Thoracic aorta (tissue), 2 donors: ENCODE measurements at regions not wholly inside any gene's neighbourhood (a gene's known extent, or its start where the extent isn't known, plus 50 kb on each side); places are given as distances from the start of the nearest gene placed in this dataset.

Experiments used
- ATAC-seq: fragments of 150-250 bp; one replicate; pipeline ENCODE4 v1.8.0; 2017; ENCODE audit warnings: low read depth; ENCODE audit not compliant: insufficient number of reproducible peaks, low FRiP score
- DNase-seq: peaks from one replicate; pipeline ENCODE4 v3.0.0-alpha.2; 2020; ENCODE audit warnings: low spot score
- H3K27ac ChIP-seq, 2 donors: fragments of 200-600 bp; sonication (generic); 1 replicate in 1 of 2; 2 replicates in 1 of 2; pipeline ENCODE4 v1.5.1; 2016; ENCODE audit warnings: mild to moderate bottlenecking in 2 of 2, moderate library complexity in 2 of 2
- H3K27me3 ChIP-seq: fragments of 200-600 bp; sonication (generic); replicated peaks from 2 replicates; pipeline ENCODE4 v1.6.0; 2016; ENCODE audit warnings: mild to moderate bottlenecking; ENCODE audit not compliant: insufficient read depth
- H3K36me3 ChIP-seq: fragments of 200-600 bp; sonication (generic); one replicate; pipeline ENCODE4 v1.5.1; 2016
- H3K4me1 ChIP-seq, 2 donors: fragments of 200-600 bp; sonication (generic); 1 replicate in 1 of 2; 2 replicates in 1 of 2; pipeline versions ENCODE4 v1.5.1 to v1.6.0; 2016; ENCODE audit warnings: low read depth in 2 of 2, mild to moderate bottlenecking in 1 of 2; ENCODE audit not compliant: control insufficient read depth in 1 of 2
- H3K4me3 ChIP-seq: fragments of 200-600 bp; sonication (generic); 2 replicates; pipeline ENCODE4 v1.5.1; 2016; ENCODE audit warnings: mild to moderate bottlenecking
- H3K9me3 ChIP-seq: fragments of 200-600 bp; sonication (generic); 2 replicates; pipeline ENCODE4 v1.5.1; 2016
- TF ChIP-seq, protein P1 (sequence below): fragments of 200-600 bp; sonication (generic); IDR thresholded peaks from one replicate; pipeline ENCODE4 v1.5.1; 2019; ENCODE audit warnings: antibody characterized with exemption

GRCh38 chr11:69242266-69242920, 51.6 kb upstream of the MYEOV start:
- Histone ChIP-seq H3K27me3 (no peaks in the 10 kb centered on the region), H3K9me3 (no peaks in the 10 kb centered on the region), H3K27ac (no peak overlapping the region), H3K4me3 (no peak overlapping the region), H3K36me3 (no peaks in the 10 kb centered on the region), H3K4me1 (no peaks in the 10 kb centered on the region)
- TF ChIP-seq, protein P1, sequence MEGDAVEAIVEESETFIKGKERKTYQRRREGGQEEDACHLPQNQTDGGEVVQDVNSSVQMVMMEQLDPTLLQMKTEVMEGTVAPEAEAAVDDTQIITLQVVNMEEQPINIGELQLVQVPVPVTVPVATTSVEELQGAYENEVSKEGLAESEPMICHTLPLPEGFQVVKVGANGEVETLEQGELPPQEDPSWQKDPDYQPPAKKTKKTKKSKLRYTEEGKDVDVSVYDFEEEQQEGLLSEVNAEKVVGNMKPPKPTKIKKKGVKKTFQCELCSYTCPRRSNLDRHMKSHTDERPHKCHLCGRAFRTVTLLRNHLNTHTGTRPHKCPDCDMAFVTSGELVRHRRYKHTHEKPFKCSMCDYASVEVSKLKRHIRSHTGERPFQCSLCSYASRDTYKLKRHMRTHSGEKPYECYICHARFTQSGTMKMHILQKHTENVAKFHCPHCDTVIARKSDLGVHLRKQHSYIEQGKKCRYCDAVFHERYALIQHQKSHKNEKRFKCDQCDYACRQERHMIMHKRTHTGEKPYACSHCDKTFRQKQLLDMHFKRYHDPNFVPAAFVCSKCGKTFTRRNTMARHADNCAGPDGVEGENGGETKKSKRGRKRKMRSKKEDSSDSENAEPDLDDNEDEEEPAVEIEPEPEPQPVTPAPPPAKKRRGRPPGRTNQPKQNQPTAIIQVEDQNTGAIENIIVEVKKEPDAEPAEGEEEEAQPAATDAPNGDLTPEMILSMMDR: no peak
- no peak for DNase-seq
- ATAC-seq: no peak

DNA sequence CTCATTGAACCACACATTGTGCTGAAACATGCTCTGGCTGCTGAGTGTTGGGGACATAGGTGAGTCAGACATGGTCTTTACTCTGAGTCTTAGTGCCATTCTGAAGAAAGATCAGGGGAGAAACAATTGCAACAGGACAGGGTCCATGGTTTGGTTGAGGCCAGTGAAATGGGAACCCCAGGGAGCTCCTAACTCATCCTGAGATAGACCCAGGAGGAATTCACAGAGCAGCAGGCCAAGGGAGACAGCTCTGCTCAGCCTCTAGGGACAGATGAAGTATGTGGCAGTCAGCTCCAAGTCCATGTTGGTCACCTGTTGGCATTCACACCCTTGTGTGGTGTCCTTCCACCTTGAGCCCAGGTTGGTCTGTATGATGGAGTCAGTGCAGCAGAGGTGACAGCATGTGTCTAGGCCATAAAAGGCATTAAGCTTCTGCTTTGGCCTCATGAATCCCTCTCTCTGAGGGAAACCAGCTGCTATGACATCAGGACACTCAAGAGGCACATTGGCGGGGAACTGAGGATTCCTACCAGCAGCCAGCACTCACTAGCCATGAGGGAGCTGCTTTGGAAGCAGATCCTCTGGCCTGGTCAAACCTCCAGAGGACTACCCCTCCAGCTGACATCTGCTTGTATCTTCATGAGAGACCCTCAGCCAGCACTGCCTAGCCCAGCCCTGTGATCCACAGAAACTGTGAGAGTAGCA, 50.3 kb upstream of the MYEOV start:
- no peak for ATAC-seq
- Histone ChIP-seq H3K4me3 (no peak overlapping the region), H3K36me3 (no peaks in the 10 kb centered on the region), H3K27me3 (no peaks in the 10 kb centered on the region), H3K9me3 (no peaks in the 10 kb centered on the region), H3K4me1 (no peaks in the 10 kb centered on the region), H3K27ac (no peak overlapping the region)
- TF ChIP-seq, protein P1: no peak
- DNase-seq: no peak
